ENCODE measurements at regions not wholly inside any gene's neighbourhood (a gene's known extent, or its start where the extent isn't known, plus 50 kb on each side); places are given as distances from the start of the nearest gene placed in this dataset.

DNA sequence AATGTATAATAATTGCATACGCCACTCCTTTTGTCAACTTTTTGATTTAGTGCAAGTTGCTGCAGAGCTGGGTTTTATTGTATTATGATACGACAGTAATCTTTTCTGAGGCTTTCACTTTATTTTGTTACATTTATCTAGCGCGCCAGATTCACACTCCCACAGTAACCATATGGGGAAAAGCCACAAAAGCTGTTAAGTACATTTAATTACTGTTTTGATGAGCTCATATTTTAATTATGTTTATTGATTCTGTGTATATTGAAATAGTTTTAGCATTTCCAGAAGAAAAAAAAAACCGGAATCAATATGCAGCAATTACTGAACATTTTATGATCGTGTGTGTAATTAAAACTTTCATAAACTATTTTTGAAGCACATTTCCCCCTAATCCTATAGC lies 118.5 kb downstream of the RAB11FIP2 start:
- TF ChIP-seq, protein P1, sequence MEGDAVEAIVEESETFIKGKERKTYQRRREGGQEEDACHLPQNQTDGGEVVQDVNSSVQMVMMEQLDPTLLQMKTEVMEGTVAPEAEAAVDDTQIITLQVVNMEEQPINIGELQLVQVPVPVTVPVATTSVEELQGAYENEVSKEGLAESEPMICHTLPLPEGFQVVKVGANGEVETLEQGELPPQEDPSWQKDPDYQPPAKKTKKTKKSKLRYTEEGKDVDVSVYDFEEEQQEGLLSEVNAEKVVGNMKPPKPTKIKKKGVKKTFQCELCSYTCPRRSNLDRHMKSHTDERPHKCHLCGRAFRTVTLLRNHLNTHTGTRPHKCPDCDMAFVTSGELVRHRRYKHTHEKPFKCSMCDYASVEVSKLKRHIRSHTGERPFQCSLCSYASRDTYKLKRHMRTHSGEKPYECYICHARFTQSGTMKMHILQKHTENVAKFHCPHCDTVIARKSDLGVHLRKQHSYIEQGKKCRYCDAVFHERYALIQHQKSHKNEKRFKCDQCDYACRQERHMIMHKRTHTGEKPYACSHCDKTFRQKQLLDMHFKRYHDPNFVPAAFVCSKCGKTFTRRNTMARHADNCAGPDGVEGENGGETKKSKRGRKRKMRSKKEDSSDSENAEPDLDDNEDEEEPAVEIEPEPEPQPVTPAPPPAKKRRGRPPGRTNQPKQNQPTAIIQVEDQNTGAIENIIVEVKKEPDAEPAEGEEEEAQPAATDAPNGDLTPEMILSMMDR (IDR thresholded peaks at IDR 0.05), result no peak
- TF ChIP-seq POLR2A (IDR thresholded peaks at IDR 0.05), result no peak
- no peak for TF ChIP-seq EP300 (IDR thresholded peaks at IDR 0.05)
